ENCODE measurements at regions not wholly inside any gene's neighbourhood (a gene's known extent, or its start where the extent isn't known, plus 50 kb on each side); places are given as distances from the start of the nearest gene placed in this dataset.
"Not testable (repeated sequence)": the region's sequence is repeated elsewhere in the genome, so short reads cannot be mapped to it uniquely, and the experiment has no call there.

DNA sequence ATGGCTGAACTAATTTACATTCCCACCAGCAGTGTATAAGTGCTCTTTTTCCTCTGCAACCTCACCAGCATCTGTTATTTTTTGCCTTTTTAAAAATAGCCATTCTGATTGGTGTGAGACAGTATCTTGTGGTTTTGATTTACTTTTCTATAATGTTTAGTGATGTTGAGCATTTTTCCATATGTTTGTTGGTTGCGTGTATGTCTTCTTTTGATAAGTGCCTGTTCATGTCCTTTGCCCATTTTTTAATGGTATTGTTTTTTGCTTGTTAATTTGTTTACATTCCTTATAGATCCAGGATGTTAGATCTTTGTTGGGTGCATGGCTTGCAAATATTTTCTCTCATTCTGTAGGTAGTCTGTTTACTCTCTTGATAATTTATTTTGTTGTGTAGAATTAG, 169.9 kb downstream of the PRL start:
- no peak for DNase-seq (ENCODE audit: extremely low read depth in 1 of 2, low read depth in 1 of 2)

GRCh38 chr6:22129751-22130150, 167.1 kb downstream of the PRL start:
- DNase-seq (ENCODE audit: extremely low read depth in 1 of 2, low read depth in 1 of 2), result no peak

DNA sequence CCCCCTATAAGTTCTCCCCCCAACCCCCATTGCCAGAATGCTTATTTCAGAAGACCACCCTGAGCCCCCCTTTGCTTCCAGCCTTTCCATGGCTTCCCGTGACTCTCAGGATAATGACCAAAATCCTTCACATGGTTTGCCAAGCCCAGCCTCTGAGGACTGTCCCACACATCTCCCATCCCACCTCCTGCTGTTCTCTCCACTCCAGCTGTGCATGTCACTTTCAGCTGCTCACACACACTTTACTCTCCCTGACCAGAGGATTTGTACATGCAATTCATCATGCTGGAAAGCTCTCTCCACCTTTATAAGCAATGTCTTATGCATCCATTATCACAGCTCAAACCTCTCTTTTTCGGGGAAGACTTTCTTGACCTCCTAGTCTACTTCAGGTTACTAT, 164.2 kb downstream of the PRL start:
- DNase-seq (ENCODE audit: extremely low read depth in 1 of 2, low read depth in 1 of 2), result no peak

DNA sequence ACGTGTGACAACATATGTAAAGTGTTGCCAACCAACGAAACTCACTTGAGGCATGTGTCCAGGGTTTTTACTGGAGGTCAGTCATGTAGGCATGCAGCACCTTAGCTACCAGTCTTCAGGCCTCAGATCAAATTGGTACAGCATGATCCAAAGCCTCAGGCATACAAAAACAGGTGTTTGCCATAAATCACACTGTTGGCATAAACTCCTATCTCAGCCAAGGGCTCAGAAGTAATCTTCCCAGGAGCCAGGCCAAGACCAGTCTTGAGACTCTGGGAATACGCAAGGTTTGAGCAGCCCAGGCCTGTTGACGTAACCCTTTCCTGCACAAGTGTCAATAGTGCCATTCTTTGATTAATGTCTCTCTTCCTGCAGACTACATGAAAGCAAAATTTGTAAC, 163.5 kb downstream of the PRL start:
- no peak for DNase-seq (ENCODE audit: extremely low read depth in 1 of 2, low read depth in 1 of 2)

DNA sequence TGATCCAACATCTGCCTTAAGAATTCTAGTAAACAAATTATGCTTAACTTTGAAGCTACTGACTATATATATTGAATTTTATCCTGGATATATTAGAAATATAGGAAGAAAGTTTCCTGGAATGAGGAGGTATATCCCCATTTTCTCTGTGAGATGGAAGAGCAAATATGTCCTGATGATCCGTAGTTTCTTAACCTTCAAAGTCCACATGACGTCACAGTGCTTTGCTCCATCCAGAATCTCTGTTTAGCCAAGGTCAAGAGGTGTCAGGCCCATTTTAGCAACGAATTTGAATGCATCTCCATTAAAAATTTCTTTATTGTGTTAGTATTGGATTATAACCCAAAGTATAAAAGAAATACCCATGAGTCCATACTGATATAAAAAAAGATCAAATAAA, 162.5 kb downstream of the PRL start:
- no peak for DNase-seq (ENCODE audit: extremely low read depth in 1 of 2, low read depth in 1 of 2)

DNA sequence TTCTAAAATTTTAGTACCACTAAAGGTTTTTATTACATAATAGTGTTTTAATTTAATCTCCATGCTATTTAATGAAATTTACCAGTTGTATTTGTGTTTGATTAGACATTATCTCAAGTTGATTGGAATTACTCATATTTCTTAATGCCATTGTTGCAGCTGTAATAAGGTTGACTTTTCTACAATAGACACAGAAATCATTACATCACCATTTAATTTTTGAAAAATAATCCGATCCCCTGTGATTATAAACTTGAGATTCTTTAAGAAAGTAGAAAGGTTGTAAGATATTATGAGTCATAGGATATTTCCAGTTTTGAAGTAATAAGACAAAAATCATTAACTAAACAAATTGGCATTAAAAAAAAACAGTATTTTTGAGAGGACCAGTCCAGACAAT, 161.4 kb downstream of the PRL start:
- DNase-seq (ENCODE audit: extremely low read depth in 1 of 2, low read depth in 1 of 2), result no peak

GRCh38 chr6:22140736-22141135, 156.1 kb downstream of the PRL start:
- not testable (repeated sequence) for DNase-seq (ENCODE audit: extremely low read depth in 1 of 2, low read depth in 1 of 2)

DNA sequence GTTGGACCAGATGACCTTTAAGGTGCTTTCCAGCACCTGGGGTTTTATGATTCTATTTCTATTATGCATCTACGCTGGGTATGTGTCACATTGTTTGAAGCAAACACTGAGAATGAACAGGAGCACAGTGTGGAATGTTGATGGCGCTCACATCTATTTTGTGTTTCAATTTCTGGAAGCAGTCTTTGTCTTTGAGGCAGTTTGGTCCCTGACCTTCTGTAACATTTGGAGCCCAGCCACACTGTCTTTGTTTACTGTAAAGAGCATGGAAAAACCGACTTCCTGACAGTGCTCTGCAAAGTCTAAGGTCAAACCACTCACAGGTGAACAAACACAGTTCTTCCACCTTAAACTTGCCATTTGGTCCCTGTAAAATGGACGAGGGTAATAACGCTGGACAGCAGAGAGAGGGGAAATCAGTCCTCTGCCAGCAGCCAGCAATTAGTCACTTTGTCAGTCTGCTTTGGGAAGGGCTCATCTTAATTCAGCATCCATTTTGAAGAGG, 155.5 kb downstream of the PRL start:
- DNase-seq (ENCODE audit: extremely low read depth in 1 of 2, low read depth in 1 of 2), result no peak

- DNase-seq (ENCODE audit: extremely low read depth in 1 of 2, low read depth in 1 of 2), result no peak
These were observed 154.0 kb downstream of the PRL start for GRCh38 chr6:22142856-22143255.

- no peak for DNase-seq (ENCODE audit: extremely low read depth in 1 of 2, low read depth in 1 of 2)
These were observed 151.5 kb downstream of the PRL start for GRCh38 chr6:22145376-22145775.

DNA sequence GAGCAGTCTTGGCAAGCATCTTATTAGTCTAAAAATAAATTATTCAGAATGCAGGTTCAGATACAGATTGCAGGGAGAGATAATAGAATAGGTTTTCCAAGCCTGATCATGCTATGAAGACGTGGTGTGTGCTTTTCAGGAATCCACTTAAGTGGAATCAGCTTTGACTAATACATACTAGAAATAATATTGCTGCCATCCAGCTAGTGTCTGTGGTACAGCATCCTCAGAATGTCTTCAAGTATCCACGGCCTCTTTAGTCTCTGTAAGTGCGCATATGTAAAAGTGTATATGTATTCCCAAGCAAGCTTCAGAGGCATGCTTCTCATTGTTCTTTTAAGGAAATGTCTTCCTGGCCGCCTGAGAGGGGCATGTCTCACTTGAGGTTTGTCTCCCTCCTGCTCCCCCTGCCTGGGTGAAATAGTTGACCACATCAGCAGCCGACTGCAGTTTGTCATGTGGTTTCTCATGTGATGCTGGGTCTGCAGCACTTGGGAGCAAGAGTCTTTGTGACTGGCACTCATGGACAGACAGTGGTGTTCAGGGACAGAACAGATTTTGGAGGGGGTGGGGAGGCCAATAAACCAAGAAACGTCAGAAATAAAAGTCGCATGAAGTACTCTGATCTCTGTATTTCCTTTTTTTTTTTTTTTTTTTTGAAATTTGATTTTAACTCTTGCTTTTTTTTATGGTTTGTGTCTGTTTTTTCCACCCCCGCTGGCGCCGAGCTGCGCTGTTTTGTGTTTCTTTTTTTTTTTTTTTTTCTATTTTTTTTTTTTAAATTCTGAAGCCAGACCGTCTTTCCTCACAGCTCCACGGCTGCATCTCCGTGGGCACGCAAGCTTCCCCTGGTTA, 150.8 kb downstream of the PRL start:
- no peak for DNase-seq (ENCODE audit: extremely low read depth in 1 of 2, low read depth in 1 of 2)

- no peak for DNase-seq (ENCODE audit: extremely low read depth in 1 of 2, low read depth in 1 of 2)
These were observed 150.2 kb downstream of the PRL start for GRCh38 chr6:22146678-22146930.

GRCh38 chr6:22146931-22147701, 149.7 kb downstream of the PRL start:
- DNase-seq (ENCODE audit: extremely low read depth in 1 of 2, low read depth in 1 of 2), result no peak

GRCh38 chr6:22147921-22148776, 148.7 kb downstream of the PRL start:
- DNase-seq (ENCODE audit: extremely low read depth in 1 of 2, low read depth in 1 of 2), result no peak

DNA sequence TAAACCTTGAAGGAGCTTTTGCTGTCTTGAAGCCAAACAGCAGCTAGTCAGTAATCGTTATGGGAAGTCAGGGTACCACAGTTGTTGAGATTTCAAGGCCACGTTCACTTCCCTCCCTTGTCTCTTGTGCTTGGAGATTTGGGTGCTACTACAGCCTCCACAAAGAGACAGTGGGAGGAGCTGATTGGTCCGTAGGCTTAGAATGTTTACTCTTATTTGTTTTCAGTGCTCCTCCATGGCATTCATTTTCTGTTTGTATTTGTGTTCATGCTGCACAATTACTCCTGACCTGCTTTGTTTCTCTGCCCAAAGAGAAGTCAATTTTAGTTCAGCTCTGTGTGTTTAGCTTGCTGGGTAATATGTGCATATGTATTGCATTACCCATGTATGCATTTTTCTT, 147.7 kb downstream of the PRL start:
- DNase-seq (ENCODE audit: extremely low read depth in 1 of 2, low read depth in 1 of 2), result no peak

GRCh38 chr6:22149501-22150367, 147.1 kb downstream of the PRL start:
- DNase-seq (ENCODE audit: extremely low read depth in 1 of 2, low read depth in 1 of 2), result no peak

GRCh38 chr6:22150368-22151035, 146.3 kb downstream of the PRL start:
- DNase-seq (ENCODE audit: extremely low read depth in 1 of 2, low read depth in 1 of 2), result no peak

GRCh38 chr6:22151892-22152291, 144.9 kb downstream of the PRL start:
- DNase-seq (ENCODE audit: extremely low read depth in 1 of 2, low read depth in 1 of 2), result no peak

GRCh38 chr6:22152841-22153240, 144.0 kb downstream of the PRL start:
- no peak for DNase-seq (ENCODE audit: extremely low read depth in 1 of 2, low read depth in 1 of 2)

All from stimulated activated CD8-positive, alpha-beta memory T cell treated with anti-CD3 and anti-CD28 coated beads, Interleukin-7, amount 100 ng/mL, for 48 hours (primary cell).